ENCODE measurements at regions not wholly inside any gene's neighbourhood (a gene's known extent, or its start where the extent isn't known, plus 50 kb on each side); places are given as distances from the start of the nearest gene placed in this dataset.
A peak's percentile ranks its signal among the peaks of the same experiment; 100 is the strongest.

DNA sequence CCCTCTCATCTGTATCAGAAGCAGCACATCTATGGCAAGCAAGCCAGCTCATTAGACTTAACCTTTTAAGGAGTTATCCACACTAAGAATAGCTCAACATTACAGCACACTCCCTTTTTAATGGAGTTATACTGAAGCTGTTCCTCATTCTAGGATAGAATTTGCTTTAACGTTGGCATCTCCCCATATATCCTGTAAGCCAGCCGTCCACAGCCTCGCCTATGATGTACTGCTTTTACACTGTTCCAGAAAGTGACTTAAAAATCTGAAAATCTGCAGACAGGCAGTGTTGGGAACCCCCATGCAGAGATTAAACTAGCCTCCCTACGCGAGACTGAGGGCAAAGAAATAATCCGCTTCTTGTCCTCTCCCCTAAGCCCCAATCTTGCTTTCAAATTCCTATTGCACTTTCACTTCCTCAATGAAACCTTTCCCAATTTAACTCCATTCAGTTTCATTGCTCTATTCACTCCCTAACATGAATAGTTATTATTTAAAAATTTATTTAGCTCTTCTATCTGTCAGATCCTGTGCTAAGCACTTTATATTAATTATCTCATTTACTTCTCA lies 225.0 kb downstream of the BLID start:
- Histone ChIP-seq H3K4me3 (ENCODE audit: insufficient read depth, low read depth, low read length) (no peak overlapping the region), H3K36me3 (replicated peaks; ENCODE audit: control insufficient read depth, insufficient read depth, low read length) (no peaks in the 10 kb centered on the region), H3K27me3 (ENCODE audit: control insufficient read depth, insufficient read depth, low read length) (no peaks in the 10 kb centered on the region)
- no peak for DNase-seq

DNA sequence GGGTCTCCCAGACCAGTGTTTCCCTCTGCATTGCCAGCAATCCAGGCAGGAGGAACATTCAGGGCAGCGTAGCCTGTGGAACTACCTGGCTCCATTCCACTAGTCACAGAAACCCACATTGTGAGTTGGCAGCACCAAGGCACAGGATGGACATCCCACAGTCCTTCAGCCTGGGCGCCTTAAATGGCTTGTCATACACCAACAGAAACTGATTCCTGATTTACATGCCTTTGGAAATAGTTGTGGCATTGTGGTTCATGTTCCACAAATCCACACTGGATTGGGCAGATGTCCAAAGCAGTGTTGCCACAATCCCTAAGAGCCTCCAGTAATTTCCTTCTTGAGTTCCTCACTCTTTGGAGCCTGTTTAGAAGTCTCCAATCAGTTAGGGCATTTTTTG lies 225.6 kb downstream of the BLID start:
- no peaks in the 10 kb centered on the region for H3K36me3 ChIP-seq (replicated peaks; ENCODE audit: control insufficient read depth, insufficient read depth, low read length)
- DNase-seq: no peak

DNA sequence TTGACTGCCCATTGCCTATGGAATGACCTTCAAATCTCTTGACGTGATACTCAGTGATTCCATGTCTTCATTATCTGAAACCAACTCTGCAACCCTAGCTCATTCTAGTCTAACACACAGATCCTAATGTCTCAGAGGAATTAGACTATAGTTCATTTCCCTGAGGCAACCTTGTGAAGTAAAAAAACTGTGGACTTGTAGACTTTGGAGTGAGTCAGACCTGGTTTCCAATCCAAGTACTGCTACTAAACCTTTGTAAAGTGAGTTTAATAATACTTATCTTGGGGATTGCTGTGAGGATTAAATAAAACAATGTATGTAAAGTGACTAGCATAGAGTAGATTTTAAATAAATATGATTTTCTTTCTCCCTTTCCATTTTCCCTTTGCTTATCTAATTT lies 226.1 kb downstream of the BLID start:
- no peak for DNase-seq

More for the DNA sequence above, 225.6 kb downstream of the BLID start:
- Histone ChIP-seq H3K27me3 (ENCODE audit: control insufficient read depth, insufficient read depth, low read length) (no peaks in the 10 kb centered on the region), H3K4me3 (ENCODE audit: insufficient read depth, low read depth, low read length) (no peak overlapping the region)

DNA sequence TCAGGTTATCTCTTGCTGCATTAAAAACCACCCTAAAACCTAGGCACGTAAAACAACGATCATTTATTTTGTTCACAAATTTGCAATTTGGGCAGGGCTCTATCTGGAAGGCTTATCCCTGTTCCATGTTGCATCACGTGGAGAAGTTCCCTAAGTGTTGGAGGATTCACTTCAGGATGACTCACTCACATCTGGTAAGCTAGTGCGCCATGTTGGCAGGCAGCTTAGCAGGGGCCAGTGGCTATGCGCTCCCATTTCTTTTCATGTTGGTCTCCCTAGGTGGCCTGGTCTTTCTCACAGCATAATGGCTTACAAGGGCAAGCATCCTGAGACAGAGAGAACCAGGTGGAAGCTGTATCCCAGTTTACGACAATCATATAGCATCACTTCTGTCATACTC lies 226.8 kb downstream of the BLID start:
- no peak for DNase-seq
- Histone ChIP-seq H3K36me3 (replicated peaks; ENCODE audit: control insufficient read depth, insufficient read depth, low read length) (no peaks in the 10 kb centered on the region), H3K27me3 (ENCODE audit: control insufficient read depth, insufficient read depth, low read length) (no peaks in the 10 kb centered on the region), H3K4me3 (ENCODE audit: insufficient read depth, low read depth, low read length) (no peak overlapping the region)

More for the DNA sequence above, 226.1 kb downstream of the BLID start:
- Histone ChIP-seq H3K36me3 (replicated peaks; ENCODE audit: control insufficient read depth, insufficient read depth, low read length) (no peaks in the 10 kb centered on the region), H3K4me3 (ENCODE audit: insufficient read depth, low read depth, low read length) (no peak overlapping the region), H3K27me3 (ENCODE audit: control insufficient read depth, insufficient read depth, low read length) (no peaks in the 10 kb centered on the region)

DNA sequence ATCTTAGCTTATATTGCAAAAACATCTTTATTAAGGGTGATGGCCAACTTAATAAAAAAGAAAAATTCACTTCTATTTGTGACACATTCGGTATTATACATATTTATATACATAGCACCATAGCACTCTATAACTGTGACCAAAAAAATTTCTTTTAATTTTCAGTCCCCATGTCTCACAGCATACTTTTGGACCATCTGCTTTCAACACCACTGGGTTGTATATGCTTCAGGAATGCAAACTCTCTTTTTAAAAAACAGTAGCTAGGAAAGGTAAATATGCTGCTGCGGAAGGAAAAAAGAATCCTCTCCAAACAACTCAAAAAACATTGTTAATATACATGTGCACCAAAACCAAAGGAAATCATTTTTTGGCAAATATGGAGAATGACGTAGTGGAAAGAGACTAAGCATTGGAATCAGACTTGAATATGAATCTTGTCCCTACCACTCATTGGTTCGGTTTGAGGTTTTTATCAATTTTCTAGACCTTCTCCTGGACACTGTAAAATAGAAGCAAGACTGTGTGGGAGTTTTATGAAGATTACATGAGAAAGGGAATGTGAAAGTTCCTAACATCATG lies 227.9 kb downstream of the BLID start:
- no peaks in the 10 kb centered on the region for H3K27me3 ChIP-seq (ENCODE audit: control insufficient read depth, insufficient read depth, low read length)
- H3K36me3 ChIP-seq (replicated peaks; ENCODE audit: control insufficient read depth, insufficient read depth, low read length): no peaks in the 10 kb centered on the region
- no peak overlapping the region for H3K4me3 ChIP-seq (ENCODE audit: insufficient read depth, low read depth, low read length)
- DNase-seq: no peak

DNA sequence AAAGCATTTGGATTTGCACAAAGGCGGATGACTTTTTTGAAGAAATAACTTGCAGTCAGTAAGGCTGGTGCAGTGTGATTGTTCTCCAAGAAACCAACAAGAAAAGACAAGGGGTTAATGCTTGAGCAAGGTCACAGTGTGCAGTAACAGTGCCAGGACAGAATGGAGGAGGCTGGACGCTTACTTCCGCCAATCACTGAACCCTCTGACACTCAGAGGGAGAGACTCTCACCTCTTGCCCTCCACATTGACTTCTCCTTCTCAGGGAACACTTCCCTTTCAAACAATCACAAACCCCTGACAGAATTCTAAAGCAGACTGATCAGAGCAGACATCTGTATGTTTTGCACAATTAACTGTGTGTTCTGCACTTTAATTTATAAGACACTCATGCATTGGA lies 228.4 kb downstream of the BLID start:
- Histone ChIP-seq H3K4me3 (ENCODE audit: insufficient read depth, low read depth, low read length) (no peak overlapping the region), H3K27me3 (ENCODE audit: control insufficient read depth, insufficient read depth, low read length) (no peaks in the 10 kb centered on the region), H3K36me3 (replicated peaks; ENCODE audit: control insufficient read depth, insufficient read depth, low read length) (no peaks in the 10 kb centered on the region)
- no peak for DNase-seq

DNA sequence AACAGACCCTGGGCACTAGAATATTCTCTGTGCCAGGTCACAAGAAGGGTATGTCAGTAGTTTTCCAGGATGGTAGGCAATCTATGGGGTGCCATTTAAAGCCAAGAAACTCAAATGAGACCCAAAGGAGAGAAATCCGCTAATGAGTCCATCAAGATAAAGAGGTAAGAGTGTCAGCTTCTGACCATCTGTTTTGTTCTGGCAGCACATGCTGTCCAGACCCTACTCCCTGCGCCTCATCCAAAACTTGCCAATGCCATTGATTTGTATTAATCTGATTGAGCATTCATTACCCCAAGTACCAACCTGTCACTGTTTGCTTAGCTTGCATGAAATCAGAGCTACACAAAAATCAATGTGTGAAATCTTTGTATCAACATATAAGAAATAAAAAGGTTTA lies 229.0 kb downstream of the BLID start:
- H3K27me3 ChIP-seq (ENCODE audit: control insufficient read depth, insufficient read depth, low read length): no peaks in the 10 kb centered on the region
- H3K4me3 ChIP-seq (ENCODE audit: insufficient read depth, low read depth, low read length): no peak overlapping the region
- no peak for DNase-seq
- H3K36me3 ChIP-seq (replicated peaks; ENCODE audit: control insufficient read depth, insufficient read depth, low read length): no peaks in the 10 kb centered on the region

DNA sequence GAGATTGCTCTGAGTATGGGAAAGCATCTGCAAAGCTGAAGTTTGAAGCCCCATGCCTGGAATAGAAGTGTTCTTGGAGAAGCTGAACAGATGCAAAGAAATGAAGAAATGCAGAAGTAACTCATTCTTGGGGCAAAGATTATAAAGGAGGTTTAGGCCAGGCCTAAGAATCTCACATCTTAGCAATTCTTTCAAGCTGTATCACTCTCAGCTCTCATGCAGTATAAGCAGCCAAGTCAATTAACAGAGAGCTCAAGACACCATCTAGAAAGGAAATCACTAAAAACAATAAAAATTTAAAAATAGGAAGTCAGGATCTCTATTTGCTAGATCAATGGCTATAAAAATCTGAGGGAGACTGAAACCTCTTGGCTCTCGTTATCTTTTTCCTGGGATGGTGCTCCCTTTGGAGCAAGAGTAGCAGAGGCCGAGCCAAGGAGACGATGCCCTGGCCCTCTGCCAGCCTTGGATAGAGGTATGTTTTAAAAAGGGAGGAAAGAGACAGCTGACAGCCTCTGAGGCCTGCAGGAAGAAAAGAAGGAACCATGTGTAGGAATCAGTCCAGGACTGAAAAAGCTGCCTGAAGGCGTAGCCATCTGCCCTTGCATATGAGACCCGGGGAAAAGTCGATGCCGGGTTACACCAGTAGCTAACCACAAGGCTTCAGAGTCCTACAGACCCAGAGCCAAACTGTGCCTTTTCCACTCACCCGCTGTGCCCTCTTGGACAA lies 229.8 kb downstream of the BLID start:
- no peaks in the 10 kb centered on the region for H3K27me3 ChIP-seq (ENCODE audit: control insufficient read depth, insufficient read depth, low read length)
- no peak for DNase-seq
- H3K4me3 ChIP-seq (ENCODE audit: insufficient read depth, low read depth, low read length): no peak overlapping the region
- no peaks in the 10 kb centered on the region for H3K36me3 ChIP-seq (replicated peaks; ENCODE audit: control insufficient read depth, insufficient read depth, low read length)

DNA sequence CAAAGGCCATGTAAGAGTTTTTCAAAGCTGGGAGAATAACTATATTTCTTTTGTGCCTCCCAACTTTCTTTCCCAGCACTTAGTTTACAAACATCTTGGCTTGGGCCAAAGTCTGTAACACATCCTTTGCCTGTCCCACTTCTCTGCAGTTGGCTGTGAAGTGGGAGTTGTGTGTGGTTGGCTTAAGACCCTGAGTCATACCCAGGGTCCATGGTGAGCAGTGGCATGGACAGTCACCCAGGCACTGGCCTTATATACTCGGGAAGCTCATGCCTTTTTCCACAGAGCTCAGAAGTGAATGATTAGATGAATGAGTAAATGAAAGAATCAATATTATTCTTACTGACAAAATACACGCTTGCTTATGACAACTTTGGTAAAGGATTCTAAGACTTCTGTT lies 231.4 kb downstream of the BLID start:
- no peaks in the 10 kb centered on the region for H3K36me3 ChIP-seq (replicated peaks; ENCODE audit: control insufficient read depth, insufficient read depth, low read length)
- no peaks in the 10 kb centered on the region for H3K27me3 ChIP-seq (ENCODE audit: control insufficient read depth, insufficient read depth, low read length)
- H3K4me3 ChIP-seq (ENCODE audit: insufficient read depth, low read depth, low read length): no peak overlapping the region
- DNase-seq: no peak

DNA sequence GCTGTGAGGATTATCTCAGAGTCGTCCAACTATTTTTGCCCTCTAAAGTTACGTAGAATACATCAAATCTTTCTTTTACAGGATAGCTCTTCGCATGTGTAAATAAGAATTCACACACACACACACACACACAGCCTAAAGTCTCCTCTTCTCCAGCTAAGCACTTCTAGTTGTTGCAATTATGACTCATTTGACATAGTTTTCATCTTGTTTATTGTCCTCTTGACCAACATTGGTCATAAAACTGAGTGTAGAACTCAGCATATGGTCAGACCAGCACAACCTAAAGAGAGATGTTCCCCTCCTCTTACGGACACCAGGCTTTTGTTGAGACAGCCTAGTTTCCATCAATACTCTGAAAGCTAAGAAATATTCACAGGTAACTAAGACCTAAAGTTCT lies 234.2 kb downstream of the BLID start:
- H3K36me3 ChIP-seq (replicated peaks; ENCODE audit: control insufficient read depth, insufficient read depth, low read length): no peaks in the 10 kb centered on the region
- H3K27me3 ChIP-seq (ENCODE audit: control insufficient read depth, insufficient read depth, low read length): no peaks in the 10 kb centered on the region
- DNase-seq: no peak
- no peak overlapping the region for H3K4me3 ChIP-seq (ENCODE audit: insufficient read depth, low read depth, low read length)

DNA sequence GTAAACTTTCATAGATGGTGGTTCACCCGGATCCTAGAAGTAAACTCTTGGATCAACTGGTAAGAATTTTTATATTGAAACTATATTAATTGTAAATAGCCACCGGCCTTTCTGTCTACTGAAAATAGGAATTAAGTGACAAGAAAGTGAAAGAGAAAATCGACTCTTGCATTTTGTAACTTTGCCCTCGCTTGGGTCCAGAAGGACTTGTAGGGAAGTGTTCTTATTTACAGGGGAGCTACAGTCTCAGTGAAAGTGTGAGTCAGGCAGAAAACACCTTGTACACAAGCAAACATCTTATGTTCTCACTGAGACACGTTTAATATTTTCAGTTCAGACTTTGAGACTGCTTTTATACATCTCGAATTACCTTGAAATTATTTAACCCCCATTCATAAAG lies 238.9 kb downstream of the BLID start:
- H3K36me3 ChIP-seq (replicated peaks; ENCODE audit: control insufficient read depth, insufficient read depth, low read length): no peaks in the 10 kb centered on the region
- no peaks in the 10 kb centered on the region for H3K27me3 ChIP-seq (ENCODE audit: control insufficient read depth, insufficient read depth, low read length)
- no peak overlapping the region for H3K4me3 ChIP-seq (ENCODE audit: insufficient read depth, low read depth, low read length)
- DNase-seq: no peak

DNA sequence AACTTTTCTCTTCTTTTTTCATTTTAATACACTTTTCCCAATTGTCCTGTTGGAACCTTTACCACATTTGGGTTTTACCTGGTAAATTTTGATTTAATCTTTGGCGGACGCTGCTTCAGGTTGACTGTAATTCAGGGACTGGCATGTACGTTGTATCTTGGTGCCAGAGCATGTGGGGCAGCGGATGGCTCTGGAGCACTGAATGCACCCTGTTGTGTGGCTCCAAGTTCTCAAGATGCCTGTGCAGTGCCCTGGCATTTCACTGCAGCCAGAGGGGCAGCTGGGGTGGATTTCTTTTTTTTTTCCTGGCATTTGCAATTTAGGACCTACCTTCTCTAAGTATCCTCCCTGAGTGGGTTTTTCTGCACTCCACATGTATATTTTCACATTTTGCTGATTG lies 242.2 kb downstream of the BLID start:
- Histone ChIP-seq H3K36me3 (replicated peaks; ENCODE audit: control insufficient read depth, insufficient read depth, low read length) (no peaks in the 10 kb centered on the region), H3K4me3 (ENCODE audit: insufficient read depth, low read depth, low read length) (no peak overlapping the region), H3K27me3 (ENCODE audit: control insufficient read depth, insufficient read depth, low read length) (no peaks in the 10 kb centered on the region)
- DNase-seq: no peak

DNA sequence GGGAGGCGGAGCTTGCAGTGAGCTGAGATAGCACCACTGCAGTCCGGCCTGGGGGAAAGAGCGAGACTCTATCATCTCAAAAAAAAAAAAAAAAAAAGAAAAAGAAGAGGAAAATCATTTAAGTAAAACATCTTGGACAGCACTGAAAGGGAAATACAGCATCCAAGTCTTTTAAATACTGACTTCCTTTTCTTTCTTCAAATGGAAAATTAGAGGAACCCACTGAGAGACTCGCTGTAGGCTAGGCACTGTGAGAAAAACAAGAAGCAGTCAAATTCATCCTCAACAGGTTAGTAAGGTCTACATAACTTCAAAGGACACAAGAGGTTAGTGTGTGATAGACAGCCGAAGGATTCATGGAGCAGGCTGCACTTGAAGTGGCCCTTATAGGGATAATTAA lies 243.7 kb downstream of the BLID start:
- Histone ChIP-seq H3K4me3 (ENCODE audit: insufficient read depth, low read depth, low read length) (no peak overlapping the region), H3K27me3 (ENCODE audit: control insufficient read depth, insufficient read depth, low read length) (no peaks in the 10 kb centered on the region), H3K36me3 (replicated peaks; ENCODE audit: control insufficient read depth, insufficient read depth, low read length) (no peaks in the 10 kb centered on the region)
- DNase-seq: no peak

DNA sequence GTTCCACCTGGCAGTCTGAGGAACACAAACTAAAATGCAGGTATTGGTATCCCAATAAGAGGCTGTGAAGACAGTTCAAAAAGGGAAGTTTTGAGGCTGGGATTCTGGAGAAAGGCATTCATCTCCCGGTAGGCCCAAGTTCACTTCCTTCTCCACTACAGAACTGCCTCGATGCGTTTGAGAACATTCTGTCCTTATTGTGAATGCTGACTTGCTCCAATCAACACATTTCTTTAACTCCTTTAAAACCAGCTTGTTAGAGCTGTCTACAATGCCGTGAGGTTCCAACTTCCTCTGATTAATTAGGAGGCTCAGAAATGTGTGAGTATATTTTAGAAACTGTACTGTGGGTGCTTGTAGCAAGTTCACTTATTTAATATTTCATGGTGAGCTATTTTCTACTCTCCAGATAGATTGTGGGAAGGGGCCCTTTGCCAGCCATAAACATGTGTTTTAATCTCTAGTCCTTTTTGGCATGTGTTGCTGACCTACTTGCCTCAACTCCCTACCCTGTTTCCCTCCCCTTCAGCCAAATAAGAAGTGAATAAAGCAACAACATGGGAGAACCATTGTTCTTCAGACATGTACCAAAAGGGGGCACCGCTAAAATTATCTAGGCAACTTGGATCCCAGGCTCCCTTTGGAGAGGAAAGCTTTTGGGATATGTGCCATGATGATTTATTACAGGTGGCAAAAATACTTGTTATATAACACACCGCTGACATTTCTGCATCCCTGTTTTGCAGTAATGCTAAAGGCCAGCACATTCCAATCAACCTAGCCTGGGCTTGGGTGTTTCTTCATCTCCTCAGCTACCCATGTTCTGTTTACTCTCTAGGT lies 245.6 kb downstream of the BLID start:
- Histone ChIP-seq H3K4me3 (ENCODE audit: insufficient read depth, low read depth, low read length) (no peak overlapping the region), H3K27me3 (ENCODE audit: control insufficient read depth, insufficient read depth, low read length) (no peaks in the 10 kb centered on the region), H3K36me3 (replicated peaks; ENCODE audit: control insufficient read depth, insufficient read depth, low read length) (no peaks in the 10 kb centered on the region)
- DNase-seq: peak; percentile 19

DNA sequence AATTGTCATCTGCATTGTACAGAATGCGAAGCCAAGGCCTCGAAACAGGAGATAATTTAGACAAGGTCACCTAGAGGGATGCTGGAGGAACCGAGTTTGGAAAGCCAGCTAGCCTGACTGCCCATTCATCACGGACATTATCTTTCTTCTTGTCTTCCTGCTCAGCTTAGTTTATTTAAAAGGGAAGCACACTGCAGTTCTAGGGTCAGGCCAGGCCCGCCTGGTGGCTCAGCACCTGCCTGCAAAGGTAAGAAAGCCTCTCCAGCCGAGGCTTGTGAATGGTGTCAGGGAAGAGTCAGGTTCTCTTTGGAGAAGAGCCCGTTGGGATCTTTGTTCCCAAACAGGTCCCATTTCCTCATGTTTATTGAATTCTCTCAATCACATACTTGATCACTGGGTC lies 246.5 kb downstream of the BLID start:
- peak; percentile 16 for DNase-seq
- Histone ChIP-seq H3K27me3 (ENCODE audit: control insufficient read depth, insufficient read depth, low read length) (no peaks in the 10 kb centered on the region), H3K4me3 (ENCODE audit: insufficient read depth, low read depth, low read length) (no peak overlapping the region), H3K36me3 (replicated peaks; ENCODE audit: control insufficient read depth, insufficient read depth, low read length) (no peaks in the 10 kb centered on the region)
